Tibial artery (tissue), 4 donors: ENCODE measurements at regions not wholly inside any gene's neighbourhood (a gene's known extent, or its start where the extent isn't known, plus 50 kb on each side); places are given as distances from the start of the nearest gene placed in this dataset.

Source experiments
- DNase-seq, 2 donors: peaks; one replicate each; pipeline ENCODE4 v3.0.0-alpha.2; 2019
- H3K27ac ChIP-seq, 2 donors: fragments of 200-600 bp; sonication (generic) in 1 of 2; 1 replicate in 1 of 2; 2 replicates in 1 of 2; pipeline ENCODE4 v1.5.1; 2018 to 2019; ENCODE audit warnings: mild to moderate bottlenecking in 1 of 2
- H3K27me3 ChIP-seq, 2 donors: fragments of 200-600 bp; sonication (generic) in 1 of 2; one replicate each; pipeline versions ENCODE4 v1.5.1 to v1.6.0; 2016 to 2019
- H3K36me3 ChIP-seq, 3 donors: fragments of 200-600 bp; sonication (generic) in 2 of 3; one replicate each; pipeline ENCODE4 v1.5.1; 2016 to 2019; ENCODE audit warnings: mild to moderate bottlenecking in 2 of 3
- H3K4me1 ChIP-seq, 4 donors: fragments of 200-600 bp; sonication (generic) in 2 of 4; 1 replicate in 3 of 4; 2 replicates in 1 of 4; pipeline ENCODE4 v1.5.1; 2016 to 2019
- H3K4me3 ChIP-seq, 2 donors: fragments of 200-600 bp; sonication (generic) in 1 of 2; 1 replicate in 1 of 2; 2 replicates in 1 of 2; pipeline ENCODE4 v1.5.1; 2018 to 2019; ENCODE audit warnings: mild to moderate bottlenecking in 2 of 2
- H3K9me3 ChIP-seq, 3 donors: fragments of 200-600 bp; sonication (generic) in 1 of 3; one replicate each; pipeline ENCODE4 v1.5.1; 2016 to 2019
- intact Hi-C: fragments of 100-400 bp; cut with DNase I; formaldehyde crosslinking; loops from one replicate; pipeline ENCODE4 v1.15.0; 2023; ENCODE audit warnings: low total_unique reads
- TF ChIP-seq, protein P1 (sequence below), 2 experiments: fragments of 200-600 bp in 1 of 2; fragments of 450-650 bp in 1 of 2; IDR thresholded peaks; one replicate each; pipeline ENCODE4 v1.5.1; 2017 to 2019; ENCODE audit warnings: antibody characterized with exemption in 2 of 2, mild to moderate bottlenecking in 1 of 2, moderate library complexity in 1 of 2

DNA sequence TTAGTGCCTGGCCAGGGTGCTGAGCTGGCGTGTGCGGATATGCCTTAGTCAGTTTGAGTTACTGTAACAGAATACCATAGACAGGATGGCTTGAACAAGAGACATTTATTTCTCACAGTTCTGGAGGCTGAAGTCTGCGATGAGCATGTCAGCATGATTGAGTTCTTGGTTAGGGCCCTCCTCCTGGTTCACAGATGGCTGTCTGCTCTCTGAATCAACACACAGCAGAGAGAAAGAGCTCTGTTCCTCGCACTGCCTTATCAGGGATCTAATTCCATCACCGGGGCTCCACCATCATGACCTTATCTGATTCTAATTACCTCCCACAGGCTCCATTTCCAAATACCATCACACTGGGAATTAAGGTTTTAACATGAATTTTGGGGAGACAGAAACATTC lies 386.6 kb upstream of the DPH6 start:
- Histone ChIP-seq H3K9me3 (no peaks in the 10 kb centered on the region), H3K27ac (no peak overlapping the region), H3K27me3 (no peaks in the 10 kb centered on the region), H3K36me3 (no peaks in the 10 kb centered on the region), H3K4me1 (no peaks in the 10 kb centered on the region), H3K4me3 (no peak overlapping the region)
- intact Hi-C loops: no loop called here
- TF ChIP-seq, protein P1, sequence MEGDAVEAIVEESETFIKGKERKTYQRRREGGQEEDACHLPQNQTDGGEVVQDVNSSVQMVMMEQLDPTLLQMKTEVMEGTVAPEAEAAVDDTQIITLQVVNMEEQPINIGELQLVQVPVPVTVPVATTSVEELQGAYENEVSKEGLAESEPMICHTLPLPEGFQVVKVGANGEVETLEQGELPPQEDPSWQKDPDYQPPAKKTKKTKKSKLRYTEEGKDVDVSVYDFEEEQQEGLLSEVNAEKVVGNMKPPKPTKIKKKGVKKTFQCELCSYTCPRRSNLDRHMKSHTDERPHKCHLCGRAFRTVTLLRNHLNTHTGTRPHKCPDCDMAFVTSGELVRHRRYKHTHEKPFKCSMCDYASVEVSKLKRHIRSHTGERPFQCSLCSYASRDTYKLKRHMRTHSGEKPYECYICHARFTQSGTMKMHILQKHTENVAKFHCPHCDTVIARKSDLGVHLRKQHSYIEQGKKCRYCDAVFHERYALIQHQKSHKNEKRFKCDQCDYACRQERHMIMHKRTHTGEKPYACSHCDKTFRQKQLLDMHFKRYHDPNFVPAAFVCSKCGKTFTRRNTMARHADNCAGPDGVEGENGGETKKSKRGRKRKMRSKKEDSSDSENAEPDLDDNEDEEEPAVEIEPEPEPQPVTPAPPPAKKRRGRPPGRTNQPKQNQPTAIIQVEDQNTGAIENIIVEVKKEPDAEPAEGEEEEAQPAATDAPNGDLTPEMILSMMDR (IDR thresholded peaks at IDR 0.05): no peak
- DNase-seq: no peak

DNA sequence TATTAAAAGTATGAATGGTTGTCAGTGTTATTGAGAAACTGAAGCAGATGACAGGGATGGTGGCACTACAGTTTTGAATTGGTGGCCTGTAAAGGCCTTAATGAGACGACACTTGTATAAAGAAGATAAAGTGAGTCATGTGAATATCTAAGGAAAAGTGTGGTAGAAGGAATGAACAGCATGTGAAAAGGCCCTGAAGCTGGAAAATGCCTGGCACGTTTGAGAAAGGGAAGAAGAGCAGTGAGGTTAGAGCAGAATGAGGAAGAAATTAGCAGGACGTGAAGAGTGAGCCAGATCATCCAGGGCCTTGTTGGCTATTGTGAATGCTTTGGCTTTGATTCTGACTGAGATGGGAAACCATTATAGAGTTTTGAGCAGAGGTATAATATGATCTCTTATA lies 387.6 kb upstream of the DPH6 start:
- Histone ChIP-seq H3K27ac (no peak overlapping the region), H3K27me3 (no peaks in the 10 kb centered on the region), H3K4me3 (no peak overlapping the region), H3K36me3 (no peaks in the 10 kb centered on the region), H3K4me1 (no peaks in the 10 kb centered on the region), H3K9me3 (no peaks in the 10 kb centered on the region)
- DNase-seq: no peak
- intact Hi-C loops: no loop called here
- TF ChIP-seq, protein P1 (IDR thresholded peaks at IDR 0.05): no peak

DNA sequence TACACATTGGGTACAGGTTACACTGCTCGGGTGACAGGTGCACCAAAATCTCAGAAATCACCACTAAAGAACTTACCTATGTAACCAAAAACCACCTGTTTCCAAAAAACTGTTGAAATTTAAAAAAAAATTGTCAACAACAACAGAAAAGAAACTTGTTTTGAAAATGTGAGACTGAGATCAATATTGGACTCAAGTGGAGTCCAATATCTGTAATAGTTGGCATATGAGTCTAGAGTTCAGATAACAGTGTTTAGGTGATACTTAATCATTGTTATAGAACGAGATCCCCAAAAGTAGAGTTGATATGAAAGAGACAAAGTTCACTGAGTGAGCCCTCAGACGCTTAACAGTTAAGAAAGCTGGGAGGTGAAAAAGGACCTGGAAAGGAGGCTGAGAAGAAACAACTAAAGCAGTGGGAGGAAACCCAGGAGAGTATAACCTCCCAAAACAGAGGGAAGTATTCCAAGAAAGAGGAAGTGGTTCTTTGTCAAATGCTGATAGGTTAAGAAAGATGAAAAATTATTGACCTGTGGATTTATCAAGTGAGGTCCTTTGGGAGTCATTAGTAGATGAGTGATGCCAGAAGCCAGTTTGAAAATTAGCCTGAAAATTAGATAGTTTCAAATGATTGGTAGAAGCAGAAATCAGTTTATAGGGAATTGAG lies 388.6 kb upstream of the DPH6 start:
- intact Hi-C loops: no loop called here
- Histone ChIP-seq H3K4me3 (no peak overlapping the region), H3K27ac (no peak overlapping the region), H3K36me3 (no peaks in the 10 kb centered on the region), H3K9me3 (no peaks in the 10 kb centered on the region), H3K27me3 (no peaks in the 10 kb centered on the region), H3K4me1 (no peaks in the 10 kb centered on the region)
- TF ChIP-seq, protein P1 (IDR thresholded peaks at IDR 0.05): no peak
- DNase-seq: no peak

DNA sequence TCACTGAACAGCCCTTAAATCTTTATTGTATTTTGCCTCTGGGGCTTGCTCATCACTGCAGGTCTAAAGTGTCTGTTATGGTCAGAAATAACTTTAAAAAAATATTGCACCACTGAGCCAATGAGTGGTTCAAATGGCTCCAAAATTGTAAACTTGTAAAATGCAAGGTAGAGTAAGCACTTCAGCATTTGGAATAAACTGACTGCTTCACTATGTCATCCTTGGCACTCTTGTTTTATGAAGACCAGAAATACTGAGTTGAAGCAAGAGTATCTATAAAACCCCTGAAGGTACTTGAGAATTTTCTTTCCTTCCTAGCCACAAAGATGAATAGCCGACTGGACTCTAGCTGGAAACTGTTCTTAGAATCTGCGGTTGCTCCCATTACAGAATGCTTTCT lies 390.3 kb upstream of the DPH6 start:
- TF ChIP-seq, protein P1 (IDR thresholded peaks at IDR 0.05): no peak
- intact Hi-C loops: no loop called here
- Histone ChIP-seq H3K27ac (no peak overlapping the region), H3K9me3 (no peaks in the 10 kb centered on the region), H3K4me1 (no peaks in the 10 kb centered on the region), H3K27me3 (no peaks in the 10 kb centered on the region), H3K4me3 (no peak overlapping the region), H3K36me3 (no peaks in the 10 kb centered on the region)
- DNase-seq: no peak

DNA sequence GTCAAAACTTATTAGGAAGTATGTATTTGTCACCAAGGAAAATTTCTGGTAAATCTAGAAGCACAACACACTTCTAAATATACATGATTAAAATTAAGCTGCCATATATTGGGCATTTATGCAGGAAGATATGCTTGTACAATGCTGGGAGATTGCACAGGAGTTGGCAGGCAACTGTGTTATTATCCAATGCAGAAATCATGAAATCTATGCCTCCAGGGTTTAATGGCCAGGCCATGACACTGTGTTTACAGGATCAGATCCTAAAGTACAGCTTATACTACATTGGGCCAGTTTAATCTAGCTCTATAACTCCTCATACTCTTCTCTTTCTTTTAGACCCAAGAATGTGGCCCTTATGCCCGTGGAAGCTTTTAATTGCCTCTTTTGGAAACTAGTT lies 391.4 kb upstream of the DPH6 start:
- no peak overlapping the region for H3K4me3 ChIP-seq
- TF ChIP-seq, protein P1 (IDR thresholded peaks at IDR 0.05): no peak
- no peak for DNase-seq
- intact Hi-C loops: no loop called here
- no peaks in the 10 kb centered on the region for H3K4me1 ChIP-seq
- H3K27ac ChIP-seq: no peak overlapping the region
- no peaks in the 10 kb centered on the region for H3K27me3 ChIP-seq
- no peaks in the 10 kb centered on the region for H3K36me3 ChIP-seq
- H3K9me3 ChIP-seq: no peaks in the 10 kb centered on the region
